ENCODE measurements at regions not wholly inside any gene's neighbourhood (a gene's known extent, or its start where the extent isn't known, plus 50 kb on each side); places are given as distances from the start of the nearest gene placed in this dataset.

DNA sequence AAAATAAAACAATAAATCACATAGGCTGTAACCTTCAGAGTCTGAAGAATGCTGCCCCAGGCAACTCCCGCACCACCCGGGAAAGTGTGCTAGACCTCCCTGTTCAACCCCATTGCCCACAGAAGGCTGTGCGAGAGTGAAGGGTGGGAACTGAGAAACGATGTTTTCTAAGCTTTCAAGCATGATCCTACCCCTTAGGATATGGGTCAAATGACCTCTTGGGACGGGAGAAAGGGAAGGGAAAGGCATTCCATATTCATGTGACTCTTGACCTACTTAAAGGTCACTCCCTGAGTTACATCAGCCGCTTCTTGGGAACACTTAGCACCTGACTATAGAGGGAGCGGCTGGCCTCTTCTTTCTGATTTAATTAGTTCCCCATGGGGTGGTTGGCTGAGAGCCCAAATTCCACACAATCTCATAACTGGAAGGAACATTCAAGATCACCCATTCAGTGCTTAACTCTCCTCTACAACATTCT is 114.7 kb upstream of the SLC24A5 start:
- TF ChIP-seq, protein P1, sequence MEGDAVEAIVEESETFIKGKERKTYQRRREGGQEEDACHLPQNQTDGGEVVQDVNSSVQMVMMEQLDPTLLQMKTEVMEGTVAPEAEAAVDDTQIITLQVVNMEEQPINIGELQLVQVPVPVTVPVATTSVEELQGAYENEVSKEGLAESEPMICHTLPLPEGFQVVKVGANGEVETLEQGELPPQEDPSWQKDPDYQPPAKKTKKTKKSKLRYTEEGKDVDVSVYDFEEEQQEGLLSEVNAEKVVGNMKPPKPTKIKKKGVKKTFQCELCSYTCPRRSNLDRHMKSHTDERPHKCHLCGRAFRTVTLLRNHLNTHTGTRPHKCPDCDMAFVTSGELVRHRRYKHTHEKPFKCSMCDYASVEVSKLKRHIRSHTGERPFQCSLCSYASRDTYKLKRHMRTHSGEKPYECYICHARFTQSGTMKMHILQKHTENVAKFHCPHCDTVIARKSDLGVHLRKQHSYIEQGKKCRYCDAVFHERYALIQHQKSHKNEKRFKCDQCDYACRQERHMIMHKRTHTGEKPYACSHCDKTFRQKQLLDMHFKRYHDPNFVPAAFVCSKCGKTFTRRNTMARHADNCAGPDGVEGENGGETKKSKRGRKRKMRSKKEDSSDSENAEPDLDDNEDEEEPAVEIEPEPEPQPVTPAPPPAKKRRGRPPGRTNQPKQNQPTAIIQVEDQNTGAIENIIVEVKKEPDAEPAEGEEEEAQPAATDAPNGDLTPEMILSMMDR (IDR thresholded peaks at IDR 0.05; ENCODE audit: low read length, missing control alignments): no peak
- no peak for DNase-seq (ENCODE audit: low read depth)
- no peak overlapping the region for H3K4me3 ChIP-seq (replicated peaks; ENCODE audit: low read depth, low read length)

DNA sequence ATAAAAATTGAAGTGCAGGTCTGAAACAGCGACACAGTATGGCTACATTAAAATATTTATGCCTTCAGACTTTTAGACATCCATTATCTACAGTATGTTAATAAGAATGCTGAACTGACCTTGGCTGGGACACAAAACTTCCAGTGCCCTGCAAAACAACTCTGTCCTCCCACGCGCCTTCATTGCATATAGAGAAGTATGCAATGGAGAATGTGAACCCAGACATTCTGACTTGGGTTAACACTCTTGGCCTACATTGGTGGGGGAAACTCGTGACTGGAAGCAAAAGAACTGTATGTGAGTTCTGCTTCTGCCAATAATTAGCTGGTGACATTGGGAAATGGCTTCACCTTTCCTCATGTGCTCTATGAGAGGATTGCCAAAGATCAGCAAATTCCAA is 110.5 kb upstream of the SLC24A5 start:
- TF ChIP-seq, protein P1 (IDR thresholded peaks at IDR 0.05; ENCODE audit: low read length, missing control alignments): no peak

DNA sequence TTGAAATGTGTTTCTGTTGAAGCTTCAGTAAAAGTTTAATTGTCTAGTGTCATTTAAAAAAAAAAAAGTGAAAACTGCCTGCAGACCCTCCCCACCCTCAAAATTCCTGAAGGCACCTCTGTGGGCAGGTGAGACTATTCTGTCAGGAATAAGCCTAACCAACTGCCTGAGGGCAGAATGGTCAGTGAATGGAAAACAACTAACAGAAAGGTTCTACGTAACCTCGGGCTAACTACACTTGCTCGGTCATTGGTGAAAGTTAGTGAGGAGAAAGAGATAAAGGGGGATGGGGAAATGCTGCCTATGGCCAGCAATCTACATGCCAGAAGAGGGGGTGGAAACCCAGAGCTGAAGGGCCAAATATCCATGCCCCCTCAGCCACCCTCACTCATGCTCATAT is 108.6 kb upstream of the SLC24A5 start:
- no peak overlapping the region for H3K4me3 ChIP-seq (replicated peaks; ENCODE audit: low read depth, low read length)
- TF ChIP-seq, protein P1 (IDR thresholded peaks at IDR 0.05; ENCODE audit: low read length, missing control alignments): no peak
- no peak for DNase-seq (ENCODE audit: low read depth)

More for the DNA sequence above, 110.5 kb upstream of the SLC24A5 start:
- H3K4me3 ChIP-seq (replicated peaks; ENCODE audit: low read depth, low read length): no peak overlapping the region
- no peak for DNase-seq (ENCODE audit: low read depth)

DNA sequence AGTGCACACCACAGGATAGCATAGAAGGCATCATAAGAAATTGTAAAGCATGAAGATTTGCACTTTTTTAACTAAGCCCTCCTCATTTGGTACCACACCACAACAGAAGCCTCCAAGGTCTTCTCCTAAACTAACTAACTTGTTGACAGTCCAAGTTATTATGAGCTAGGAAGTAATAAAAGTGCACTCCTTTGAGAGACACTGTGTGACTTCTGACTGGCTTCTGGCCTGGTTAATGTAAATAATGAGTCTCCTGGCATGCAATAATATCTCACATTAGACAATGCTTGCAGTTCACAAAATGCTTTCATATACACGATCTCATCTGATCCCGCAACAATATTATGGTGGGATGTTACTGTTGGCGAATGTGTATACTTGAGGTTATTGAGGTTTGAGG is 103.9 kb upstream of the SLC24A5 start:
- DNase-seq (ENCODE audit: low read depth): no peak
- TF ChIP-seq, protein P1 (IDR thresholded peaks at IDR 0.05; ENCODE audit: low read length, missing control alignments): no peak
- no peak overlapping the region for H3K4me3 ChIP-seq (replicated peaks; ENCODE audit: low read depth, low read length)

DNA sequence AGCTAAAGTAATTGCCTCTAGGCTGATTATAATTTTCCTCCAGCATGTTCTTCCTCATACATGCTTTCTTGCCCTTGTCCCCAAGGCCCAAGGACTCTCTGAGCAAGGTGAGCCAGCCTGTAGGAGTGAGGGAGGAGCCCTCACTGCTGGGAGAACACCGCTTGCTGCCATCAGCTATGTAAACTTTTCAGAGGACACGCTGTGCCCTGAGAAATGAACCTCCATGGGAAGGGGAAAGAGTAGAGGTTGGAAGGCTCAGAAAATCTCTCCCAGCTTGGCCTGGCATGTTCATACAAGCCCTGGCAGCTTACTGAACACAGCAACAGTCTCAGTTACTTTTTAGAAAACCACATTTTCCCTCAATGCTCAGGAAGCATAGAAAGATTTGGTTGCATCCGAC is 103.0 kb upstream of the SLC24A5 start:
- TF ChIP-seq, protein P1 (IDR thresholded peaks at IDR 0.05; ENCODE audit: low read length, missing control alignments): no peak
- no peak overlapping the region for H3K4me3 ChIP-seq (replicated peaks; ENCODE audit: low read depth, low read length)
- DNase-seq (ENCODE audit: low read depth): no peak

DNA sequence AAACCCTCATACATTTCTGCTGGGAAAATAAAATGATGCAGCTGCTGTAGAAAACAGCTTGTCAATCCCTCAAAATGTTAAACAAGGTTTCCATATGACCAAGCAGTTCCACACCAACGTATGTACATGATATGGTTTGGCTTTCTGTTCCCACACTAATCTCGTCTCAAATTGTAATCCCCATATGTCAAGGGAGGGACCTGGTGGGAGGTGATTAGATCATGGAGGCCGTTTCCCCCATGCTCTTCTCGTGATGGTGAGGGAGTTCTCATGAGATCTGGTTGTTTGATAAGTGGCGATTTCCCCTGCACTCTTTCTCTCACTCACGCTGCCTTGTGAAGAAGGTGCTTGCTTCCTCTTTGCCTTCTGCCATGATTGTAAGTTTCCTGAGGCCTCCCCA is 100.6 kb upstream of the SLC24A5 start:
- no peak for DNase-seq (ENCODE audit: low read depth)
- TF ChIP-seq, protein P1 (IDR thresholded peaks at IDR 0.05; ENCODE audit: low read length, missing control alignments): no peak
- H3K4me3 ChIP-seq (replicated peaks; ENCODE audit: low read depth, low read length): no peak overlapping the region

DNA sequence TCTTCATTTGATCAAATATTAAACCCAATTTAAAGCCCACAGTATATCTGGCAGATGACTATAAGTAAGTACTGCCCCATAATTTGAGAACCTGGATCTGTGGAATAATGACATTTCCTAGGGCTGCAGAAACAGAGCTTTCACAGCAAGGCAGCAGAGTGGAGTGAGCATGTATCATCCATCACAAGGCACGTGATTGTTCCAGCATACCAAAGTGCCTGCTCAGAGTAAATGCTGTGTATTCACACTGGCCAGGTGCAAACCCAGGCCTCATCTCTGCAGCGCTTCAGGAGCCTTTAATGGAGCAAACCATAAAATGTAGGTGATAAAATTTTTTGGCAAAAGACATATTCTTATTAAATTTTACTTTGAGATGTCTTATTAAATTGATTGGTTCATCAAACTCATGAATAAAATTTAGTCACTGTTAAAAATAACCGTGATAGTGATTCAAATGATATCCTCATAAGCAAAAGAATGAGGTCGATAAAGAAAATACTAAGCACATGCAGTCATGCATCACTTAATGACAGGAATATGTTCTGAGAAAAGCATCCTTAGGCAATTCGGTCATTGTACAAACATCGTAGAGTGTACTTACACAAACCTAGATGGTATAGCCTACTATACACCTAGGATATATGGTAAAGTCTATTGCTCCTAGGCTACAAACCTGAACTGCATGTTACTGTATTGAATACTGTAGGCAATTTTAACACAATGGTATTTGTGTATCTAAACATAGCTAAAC is 99.3 kb upstream of the SLC24A5 start:
- H3K4me3 ChIP-seq (replicated peaks; ENCODE audit: low read depth, low read length): no peak overlapping the region
- TF ChIP-seq, protein P1 (IDR thresholded peaks at IDR 0.05; ENCODE audit: low read length, missing control alignments): no peak
- DNase-seq (ENCODE audit: low read depth): no peak
